A673 (cell line): ENCODE measurements at regions not wholly inside any gene's neighbourhood (a gene's known extent, or its start where the extent isn't known, plus 50 kb on each side); places are given as distances from the start of the nearest gene placed in this dataset.

ENCODE experiments used
- BruUV-seq: library from RNA; stranded (reverse); fragments of 400-500 nt; replicated peaks from 2 replicates; lab custom pipeline; 2021; lab: Mats Ljungman, UMichigan
- CTCF ChIA-PET: fragments of 300-600 bp; sonication (Branson Sonifier 250); formaldehyde crosslinking; loops from one replicate; lab custom pipeline; 2022; ENCODE audit warnings: antibody characterized with exemption; lab: Charles Lee
- POLR2A ChIA-PET: fragments of 300-600 bp; sonication (Branson Sonifier 250); formaldehyde crosslinking; loops from one replicate; lab custom pipeline; 2022; ENCODE audit warnings: antibody characterized with exemption; ENCODE audit not compliant: low non-redundant PET; lab: Charles Lee
- DNase-seq: peaks from one replicate; pipeline ENCODE4 v3.0.0-alpha.2; 2015; ENCODE audit warnings: low spot score
- H3K27ac ChIP-seq: fragments of 200-600 bp; sonication (generic); 2 replicates; pipeline ENCODE4 v1.5.1; 2016; ENCODE audit warnings: mixed run types, low read depth, mild to moderate bottlenecking, mixed read lengths, antibody characterized with exemption, low read length; ENCODE audit not compliant: poor library complexity, severe bottlenecking
- H3K27me3 ChIP-seq: fragments of 200-600 bp; sonication (generic); replicated peaks from 2 replicates; pipeline ENCODE4 v1.6.1; 2017; ENCODE audit warnings: mixed run types, low read depth, mild to moderate bottlenecking, mixed read lengths, antibody characterized with exemption, low read length; ENCODE audit not compliant: insufficient read depth, poor library complexity
- H3K36me3 ChIP-seq: fragments of 200-600 bp; sonication (generic); 2 replicates; pipeline ENCODE4 v1.6.1; 2016; ENCODE audit warnings: mixed run types, mild to moderate bottlenecking, mixed read lengths, antibody characterized with exemption, low read length; ENCODE audit not compliant: insufficient read depth, poor library complexity, severe bottlenecking
- H3K4me1 ChIP-seq: fragments of 200-600 bp; sonication (generic); 2 replicates; pipeline ENCODE4 v1.6.1; 2017; ENCODE audit warnings: mixed run types, mild to moderate bottlenecking, mixed read lengths, antibody characterized with exemption, low read length; ENCODE audit not compliant: insufficient read depth, poor library complexity, severe bottlenecking
- H3K4me3 ChIP-seq: fragments of 200-600 bp; sonication (generic); 2 replicates; pipeline ENCODE4 v1.5.1; 2016; ENCODE audit warnings: low read depth, mixed run types, mild to moderate bottlenecking, mixed read lengths, low read length; ENCODE audit not compliant: poor library complexity, severe bottlenecking
- H3K9me3 ChIP-seq: fragments of 200-600 bp; sonication (generic); 2 replicates; pipeline ENCODE4 v1.6.1; 2016; ENCODE audit warnings: mixed run types, low read depth, mild to moderate bottlenecking, mixed read lengths, antibody characterized with exemption, low read length; ENCODE audit not compliant: poor library complexity, severe bottlenecking
- CTCF ChIP-seq: fragments of 300-800, 200-600 bp; sonication (generic); conservative IDR thresholded peaks from 2 replicates; pipeline ENCODE4 v1.5.1; 2017; ENCODE audit warnings: low read depth, mild to moderate bottlenecking, antibody characterized with exemption, low read length, moderate library complexity, mixed read lengths
- EZH2 ChIP-seq: fragments of 200-600 bp; sonication (generic); IDR thresholded peaks from 2 replicates; pipeline ENCODE4 v1.6.1; 2017; ENCODE audit warnings: borderline replicate concordance, low read depth, mild to moderate bottlenecking, mixed read lengths, antibody characterized with exemption, low read length; ENCODE audit not compliant: poor library complexity, severe bottlenecking
- intact Hi-C: fragments of 100-400 bp; cut with micrococcal nuclease; formaldehyde crosslinking; loops from one replicate; pipeline ENCODE4 v1.10.0; 2022; ENCODE audit not compliant: unreplicated experiment

DNA sequence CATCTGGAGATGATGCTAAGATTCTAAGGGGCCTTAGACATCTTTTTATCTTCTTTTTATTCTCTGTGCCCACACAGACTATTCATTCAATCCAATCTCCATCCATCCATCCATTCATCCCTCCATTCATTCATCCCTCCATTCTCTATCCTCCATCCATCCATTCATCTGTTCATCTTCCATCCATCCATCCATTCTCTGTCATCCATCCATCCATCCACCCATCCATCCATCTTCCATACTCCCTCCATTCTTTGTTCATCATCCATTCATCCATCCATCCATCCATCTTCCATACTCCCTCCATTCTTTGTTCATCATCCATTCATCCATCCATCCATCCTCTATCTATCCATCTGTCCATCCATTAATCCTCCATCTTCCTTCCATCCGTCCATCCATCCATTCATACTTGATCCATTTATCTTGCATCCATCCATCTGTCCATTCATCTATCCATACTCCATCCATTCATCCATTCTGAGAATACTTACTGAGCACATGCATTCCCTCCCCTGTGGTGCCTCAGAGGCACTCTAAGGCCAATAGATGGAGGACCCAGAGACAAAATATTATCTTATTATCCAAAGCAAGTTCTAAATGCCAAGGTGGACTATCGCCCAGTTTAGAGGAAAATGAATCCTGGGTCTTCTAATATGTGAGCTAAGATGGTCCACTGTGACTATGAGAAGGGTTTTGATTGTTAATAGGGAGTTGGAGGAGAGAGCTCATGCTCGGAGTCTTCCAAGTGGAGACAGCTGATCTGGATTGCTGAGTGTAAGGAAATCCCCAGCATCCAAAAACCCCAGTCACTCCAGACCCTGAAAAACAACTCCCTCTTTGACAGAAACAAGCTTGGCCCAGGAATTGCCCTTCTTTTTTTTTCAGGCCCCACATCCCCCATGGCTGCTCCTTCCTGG lies 152.6 kb upstream of the MYCN start:
- intact Hi-C loops, result no loop called here

GRCh38 chr2:15788455-15788829 lies 151.9 kb upstream of the MYCN start:
- Histone ChIP-seq H3K9me3 (no peaks in the 10 kb centered on the region), H3K27me3 (no peaks in the 10 kb centered on the region), H3K4me1 (no peaks in the 10 kb centered on the region), H3K4me3 (no peak overlapping the region), H3K36me3 (no peaks in the 10 kb centered on the region), H3K27ac (no peak overlapping the region)
- BruUV-seq, result no TSS peak
- CTCF ChIA-PET, result no interaction called here
- POLR2A ChIA-PET, result no interaction called here
- intact Hi-C loops, result no loop called here
- TF ChIP-seq CTCF (no peak), EZH2 (no peak)
- no peak for DNase-seq

More for the DNA sequence above, 152.6 kb upstream of the MYCN start:
- CTCF ChIA-PET, result no interaction called here
- Histone ChIP-seq H3K9me3 (no peaks in the 10 kb centered on the region), H3K4me3 (no peak overlapping the region), H3K27me3 (no peaks in the 10 kb centered on the region), H3K4me1 (no peaks in the 10 kb centered on the region), H3K36me3 (no peaks in the 10 kb centered on the region), H3K27ac (no peak overlapping the region)
- POLR2A ChIA-PET, result no interaction called here
- no peak for DNase-seq
- no peak for TF ChIP-seq CTCF
- no peak for TF ChIP-seq EZH2
- BruUV-seq, result no TSS peak

DNA sequence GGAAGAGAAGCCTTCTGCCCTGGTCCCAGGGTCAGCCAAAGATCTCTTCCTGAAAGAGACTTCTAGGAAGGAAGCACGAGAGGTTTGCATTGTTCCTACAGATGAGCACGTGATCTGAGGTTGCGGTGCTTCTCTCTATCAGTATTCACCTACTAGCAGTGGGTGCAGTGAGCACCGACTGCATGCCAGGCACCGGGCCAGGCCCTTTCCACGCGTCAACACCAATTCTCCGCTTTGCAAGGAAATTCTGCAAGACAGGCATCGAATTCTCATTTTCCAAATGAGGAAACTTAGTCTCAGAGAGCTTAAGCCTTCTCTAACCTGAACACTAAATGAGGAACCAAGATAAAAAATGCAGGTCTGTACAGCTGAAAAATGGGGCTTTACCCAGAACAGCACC lies 151.5 kb upstream of the MYCN start:
- CTCF ChIA-PET, result no interaction called here
- intact Hi-C loops, result no loop called here
- Histone ChIP-seq H3K4me1 (no peaks in the 10 kb centered on the region), H3K9me3 (no peaks in the 10 kb centered on the region), H3K27me3 (no peaks in the 10 kb centered on the region), H3K27ac (no peak overlapping the region), H3K36me3 (no peaks in the 10 kb centered on the region), H3K4me3 (no peak overlapping the region)
- no peak for DNase-seq
- POLR2A ChIA-PET, result no interaction called here
- BruUV-seq, result no TSS peak
- TF ChIP-seq EZH2, result no peak
- TF ChIP-seq CTCF, result no peak
